Loucy (cell line): ENCODE measurements at regions not wholly inside any gene's neighbourhood (a gene's known extent, or its start where the extent isn't known, plus 50 kb on each side); places are given as distances from the start of the nearest gene placed in this dataset.

Source experiments
- H2AFZ ChIP-seq: fragments of 200-600 bp; sonication (generic); 2 replicates; pipeline ENCODE4 v1.6.0; 2016; ENCODE audit warnings: antibody characterized with exemption, mild to moderate bottlenecking, low read length, moderate library complexity
- H3F3A ChIP-seq: fragments of 200-600 bp; 2 replicates; pipeline ENCODE4 v1.6.0; 2016; ENCODE audit warnings: antibody characterized with exemption, low read depth, mild to moderate bottlenecking
- H3K27me3 ChIP-seq: fragments of 200-600 bp; sonication (generic); 2 replicates; pipeline ENCODE4 v1.6.1; 2014; ENCODE audit warnings: low read length, mild to moderate bottlenecking; ENCODE audit not compliant: insufficient read depth, poor library complexity, severe bottlenecking
- H3K36me3 ChIP-seq: fragments of 200-600 bp; sonication (generic); 2 replicates; pipeline ENCODE4 v1.6.1; 2016; ENCODE audit warnings: low read length; ENCODE audit not compliant: insufficient read depth
- H3K4me1 ChIP-seq: fragments of 200-600 bp; sonication (generic); 2 replicates; pipeline ENCODE4 v1.5.1; 2014; ENCODE audit warnings: low read length, mild to moderate bottlenecking; ENCODE audit not compliant: insufficient read depth, poor library complexity, severe bottlenecking
- H3K4me2 ChIP-seq: fragments of 200-600 bp; sonication (generic); 2 replicates; pipeline ENCODE4 v1.6.0; 2014; ENCODE audit warnings: antibody characterized with exemption, low read length, low read depth, mild to moderate bottlenecking; ENCODE audit not compliant: poor library complexity, severe bottlenecking
- H3K4me3 ChIP-seq: fragments of 200-600 bp; sonication (generic); 2 replicates; pipeline ENCODE4 v1.5.1; 2014; ENCODE audit warnings: low read length, mild to moderate bottlenecking, mixed read lengths; ENCODE audit not compliant: poor library complexity, severe bottlenecking
- H3K79me2 ChIP-seq: fragments of 200-600 bp; sonication (generic); 2 replicates; pipeline ENCODE4 v1.6.1; 2014; ENCODE audit warnings: low read length; ENCODE audit not compliant: insufficient read depth
- H3K9ac ChIP-seq: fragments of 200-600 bp; sonication (generic); 2 replicates; pipeline ENCODE4 v1.6.0; 2014; ENCODE audit warnings: mild to moderate bottlenecking, low read depth, low read length, moderate library complexity; ENCODE audit not compliant: poor library complexity, severe bottlenecking
- H3K9me2 ChIP-seq: fragments of 200-600 bp; sonication (generic); replicated peaks from 2 replicates; pipeline ENCODE4 v1.6.1; 2016; ENCODE audit warnings: low read depth, low read length, mixed read lengths
- H3K9me3 ChIP-seq: fragments of 200-600 bp; sonication (generic); 2 replicates; pipeline ENCODE4 v1.6.1; 2014; ENCODE audit warnings: mild to moderate bottlenecking, antibody characterized with exemption, low read length, low read depth; ENCODE audit not compliant: insufficient read depth
- H4K20me1 ChIP-seq: fragments of 200-600 bp; sonication (generic); 2 replicates; pipeline ENCODE4 v1.6.0; 2014; ENCODE audit warnings: antibody characterized with exemption, low read length, mild to moderate bottlenecking; ENCODE audit not compliant: insufficient read depth, poor library complexity, severe bottlenecking
- CTCF ChIP-seq: fragments of 200-600 bp; sonication (generic); conservative IDR thresholded peaks from 2 replicates; pipeline ENCODE4 v1.5.1; 2014; ENCODE audit warnings: mild to moderate bottlenecking, antibody characterized with exemption, low read length
- EZH2phosphoT487 ChIP-seq: fragments of 200-600 bp; IDR thresholded peaks from 2 replicates; pipeline ENCODE4 v1.6.1; 2018; ENCODE audit warnings: antibody characterized with exemption, mild to moderate bottlenecking, moderate library complexity, borderline replicate concordance

DNA sequence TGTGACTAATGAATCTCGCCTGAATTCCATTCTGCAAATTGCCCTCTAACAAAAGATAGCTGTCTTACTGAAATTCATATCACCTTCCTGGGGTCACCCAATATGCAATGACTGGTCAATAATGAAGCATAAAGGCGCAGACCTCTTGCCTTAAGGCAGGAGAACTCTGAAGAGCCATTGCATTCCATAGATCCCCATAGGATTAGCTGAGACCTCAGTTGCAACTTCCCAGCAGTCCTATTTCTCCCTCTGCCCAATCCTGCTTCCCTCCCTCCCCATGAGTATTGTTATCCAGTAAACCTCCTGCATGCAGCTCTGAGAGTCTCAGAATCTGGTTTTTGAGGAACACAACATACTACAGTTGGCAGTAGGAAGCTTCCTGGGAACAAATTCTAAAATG is 396.5 kb downstream of the DCAF12L2 start:
- Histone ChIP-seq H3K27me3 (no peaks in the 10 kb centered on the region), H4K20me1 (no peaks in the 10 kb centered on the region)
- TF ChIP-seq CTCF (no peak), EZH2phosphoT487 (no peak)

DNA sequence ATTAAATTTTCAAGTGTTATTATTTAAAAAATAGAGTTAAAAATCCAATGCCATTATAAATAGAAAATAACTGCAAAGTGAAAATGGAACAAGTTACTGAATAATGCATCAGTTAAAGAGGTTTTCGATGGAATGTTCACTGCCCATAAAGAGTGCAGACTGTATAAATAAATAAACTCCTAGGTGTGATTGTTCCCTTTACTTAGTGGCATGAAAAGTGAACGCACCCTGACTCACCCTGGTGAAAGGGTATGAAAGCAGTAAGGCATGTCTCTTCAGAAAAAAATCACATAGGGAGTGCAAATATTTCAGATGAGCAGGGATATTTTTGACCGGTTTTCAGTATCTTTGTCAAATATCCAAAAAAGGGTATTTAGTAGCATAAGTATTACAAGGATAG is 387.8 kb downstream of the DCAF12L2 start:
- Histone ChIP-seq H2AFZ (no peak overlapping the region), H3K4me1 (no peaks in the 10 kb centered on the region), H3K9me2 (no peaks in the 10 kb centered on the region), H3K4me3 (no peak overlapping the region), H3K79me2 (no peaks in the 10 kb centered on the region), H3F3A (no peaks in the 10 kb centered on the region), H3K27me3 (no peaks in the 10 kb centered on the region), H3K36me3 (no peaks in the 10 kb centered on the region), H3K9me3 (no peaks in the 10 kb centered on the region), H3K9ac (no peak overlapping the region), H4K20me1 (no peaks in the 10 kb centered on the region), H3K4me2 (no peak overlapping the region)
- TF ChIP-seq EZH2phosphoT487 (no peak), CTCF (no peak)

More for the DNA sequence above, 396.5 kb downstream of the DCAF12L2 start:
- Histone ChIP-seq H3K4me1 (no peaks in the 10 kb centered on the region), H3F3A (no peaks in the 10 kb centered on the region), H3K9ac (no peak overlapping the region), H3K79me2 (no peaks in the 10 kb centered on the region), H3K4me2 (no peak overlapping the region), H3K9me2 (no peaks in the 10 kb centered on the region), H3K36me3 (no peaks in the 10 kb centered on the region), H3K9me3 (no peaks in the 10 kb centered on the region), H3K4me3 (no peak overlapping the region), H2AFZ (no peak overlapping the region)

- no peak overlapping the region for H3K9ac ChIP-seq
- H3K4me1 ChIP-seq = no peaks in the 10 kb centered on the region
- no peaks in the 10 kb centered on the region for H3K9me2 ChIP-seq
- no peak overlapping the region for H3K4me3 ChIP-seq
- no peaks in the 10 kb centered on the region for H3F3A ChIP-seq
- TF ChIP-seq EZH2phosphoT487 (no peak), CTCF (no peak)
- no peak overlapping the region for H2AFZ ChIP-seq
- no peaks in the 10 kb centered on the region for H4K20me1 ChIP-seq
- no peak overlapping the region for H3K4me2 ChIP-seq
- H3K36me3 ChIP-seq = no peaks in the 10 kb centered on the region
- H3K27me3 ChIP-seq = no peaks in the 10 kb centered on the region
- no peaks in the 10 kb centered on the region for H3K9me3 ChIP-seq
- H3K79me2 ChIP-seq = no peaks in the 10 kb centered on the region
Observed at GRCh38 chrX:125782184-125782583, 383.9 kb downstream of the DCAF12L2 start.
